Loucy (cell line): ENCODE measurements at regions not wholly inside any gene's neighbourhood (a gene's known extent, or its start where the extent isn't known, plus 50 kb on each side); places are given as distances from the start of the nearest gene placed in this dataset.

Experiments
- CTCF ChIP-seq: fragments of 200-600 bp; sonication (generic); conservative IDR thresholded peaks from 2 replicates; pipeline ENCODE4 v1.5.1; 2014; ENCODE audit warnings: mild to moderate bottlenecking, antibody characterized with exemption, low read length
- EZH2phosphoT487 ChIP-seq: fragments of 200-600 bp; IDR thresholded peaks from 2 replicates; pipeline ENCODE4 v1.6.1; 2018; ENCODE audit warnings: antibody characterized with exemption, mild to moderate bottlenecking, moderate library complexity, borderline replicate concordance

GRCh38 chr4:156238171-156238570, 284.5 kb upstream of the CTSO start:
- TF ChIP-seq EZH2phosphoT487 (no peak), CTCF (no peak)
